ENCODE measurements at regions not wholly inside any gene's neighbourhood (a gene's known extent, or its start where the extent isn't known, plus 50 kb on each side); places are given as distances from the start of the nearest gene placed in this dataset.
A peak's percentile ranks its signal among the peaks of the same experiment; 100 is the strongest.

DNA sequence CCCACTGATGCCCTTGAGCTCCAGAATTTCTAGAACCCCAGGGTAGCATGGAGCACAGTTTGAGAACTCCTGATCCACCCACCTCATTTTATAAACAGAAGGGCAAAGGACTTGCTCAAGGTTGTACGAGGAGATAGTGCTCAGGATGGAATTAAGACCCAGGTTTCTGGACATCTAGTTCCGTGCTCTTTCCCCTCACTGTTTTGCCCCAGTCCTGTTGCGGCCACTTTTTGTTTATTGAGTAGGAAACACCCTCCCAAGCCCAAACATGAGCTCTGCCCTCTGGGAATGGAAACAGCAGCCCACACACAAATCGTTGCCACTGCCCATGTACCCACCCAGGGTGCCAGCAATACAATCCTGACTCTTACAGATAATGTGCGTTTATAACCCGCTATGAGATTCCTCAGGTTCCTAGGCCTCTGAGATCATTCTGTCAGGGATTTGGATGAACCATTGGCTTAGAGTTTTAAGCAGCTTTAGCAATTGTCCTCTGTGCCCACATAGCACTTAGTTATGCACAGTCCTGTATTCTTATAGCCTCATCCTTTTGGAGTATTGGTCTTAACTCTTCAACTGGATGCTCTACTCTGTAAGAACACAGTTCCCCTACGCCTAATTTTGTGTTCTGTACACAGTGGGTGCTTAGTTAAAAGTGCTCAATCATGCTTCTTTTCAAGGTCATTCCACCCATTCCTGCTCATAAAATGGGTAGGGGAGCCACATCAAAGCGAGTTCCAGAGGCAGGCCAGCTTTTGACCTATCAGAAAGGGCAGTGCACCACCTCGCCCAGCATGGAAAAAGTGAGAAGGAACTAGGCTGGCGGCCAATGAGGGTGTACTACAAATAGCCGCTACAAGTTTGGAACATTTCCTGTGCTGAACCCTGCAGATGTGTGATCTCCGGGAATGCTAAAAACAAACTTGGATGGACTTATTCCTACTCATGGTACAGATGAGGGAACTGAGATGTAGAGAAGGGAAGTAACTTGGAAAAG lies 60.3 kb upstream of the IGFBP2 start:
- TF ChIP-seq, protein P1, sequence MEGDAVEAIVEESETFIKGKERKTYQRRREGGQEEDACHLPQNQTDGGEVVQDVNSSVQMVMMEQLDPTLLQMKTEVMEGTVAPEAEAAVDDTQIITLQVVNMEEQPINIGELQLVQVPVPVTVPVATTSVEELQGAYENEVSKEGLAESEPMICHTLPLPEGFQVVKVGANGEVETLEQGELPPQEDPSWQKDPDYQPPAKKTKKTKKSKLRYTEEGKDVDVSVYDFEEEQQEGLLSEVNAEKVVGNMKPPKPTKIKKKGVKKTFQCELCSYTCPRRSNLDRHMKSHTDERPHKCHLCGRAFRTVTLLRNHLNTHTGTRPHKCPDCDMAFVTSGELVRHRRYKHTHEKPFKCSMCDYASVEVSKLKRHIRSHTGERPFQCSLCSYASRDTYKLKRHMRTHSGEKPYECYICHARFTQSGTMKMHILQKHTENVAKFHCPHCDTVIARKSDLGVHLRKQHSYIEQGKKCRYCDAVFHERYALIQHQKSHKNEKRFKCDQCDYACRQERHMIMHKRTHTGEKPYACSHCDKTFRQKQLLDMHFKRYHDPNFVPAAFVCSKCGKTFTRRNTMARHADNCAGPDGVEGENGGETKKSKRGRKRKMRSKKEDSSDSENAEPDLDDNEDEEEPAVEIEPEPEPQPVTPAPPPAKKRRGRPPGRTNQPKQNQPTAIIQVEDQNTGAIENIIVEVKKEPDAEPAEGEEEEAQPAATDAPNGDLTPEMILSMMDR (IDR thresholded peaks at IDR 0.05): peak in 1 of 3 donors; percentile 12
- no peak for TF ChIP-seq POLR2A (IDR thresholded peaks at IDR 0.05)
